Esophagus squamous epithelium (tissue), 5 donors: ENCODE measurements at regions not wholly inside any gene's neighbourhood (a gene's known extent, or its start where the extent isn't known, plus 50 kb on each side); places are given as distances from the start of the nearest gene placed in this dataset.

Experiments used
- DNase-seq: peaks from one replicate; lab custom pipeline; 2025; lab: John Stamatoyannopoulos, UW
- H3K27ac ChIP-seq, 4 donors: fragments of 200-600 bp; sonication (generic); one replicate each; pipeline ENCODE4 v1.5.1; 2016 to 2019; ENCODE audit warnings: mild to moderate bottlenecking in 1 of 4
- H3K27me3 ChIP-seq, 4 donors: fragments of 200-600 bp; sonication (generic); 1 replicate in 3 of 4; 2 replicates in 1 of 4; pipeline versions ENCODE4 v1.5.1 to v1.6.0; 2017 to 2021; ENCODE audit warnings: antibody characterized with exemption in 1 of 4
- H3K36me3 ChIP-seq, 3 donors: fragments of 200-600 bp; sonication (generic); one replicate each; pipeline ENCODE4 v1.5.1; 2016 to 2019
- H3K4me1 ChIP-seq, 3 donors: fragments of 200-600 bp; sonication (generic); one replicate each; pipeline ENCODE4 v1.5.1; 2017 to 2019
- H3K4me3 ChIP-seq, 4 donors: fragments of 200-600 bp; sonication (generic); 1 replicate in 3 of 4; 2 replicates in 1 of 4; pipeline ENCODE4 v1.5.1; 2016 to 2019; ENCODE audit warnings: mild to moderate bottlenecking in 2 of 4, moderate library complexity in 1 of 4
- H3K9me3 ChIP-seq, 3 donors: fragments of 200-600 bp; sonication (generic); one replicate each; pipeline ENCODE4 v1.5.1; 2016 to 2019
- POLR2A ChIP-seq, 4 donors: fragments of 450-650 bp; IDR thresholded peaks; one replicate each; pipeline ENCODE4 v1.6.1; 2017; ENCODE audit warnings: antibody characterized with exemption in 4 of 4, mild to moderate bottlenecking in 4 of 4, moderate library complexity in 3 of 4
- WGBS, 2 donors: methylation state at CpG; one replicate each; pipeline ENCODE4 v1.1.5; 2018; 5-methylcytosine and 5-hydroxymethylcytosine counted together
- intact Hi-C: fragments of 100-400 bp; cut with DNase I; formaldehyde crosslinking; loops from one replicate; pipeline ENCODE4 v1.15.0; 2022
- TF ChIP-seq, protein P1 (sequence below), 6 experiments: fragments of 450-650 bp in 4 of 6; fragments of 200-600 bp in 2 of 6; sonication (generic) in 2 of 6; IDR thresholded peaks; one replicate each; pipeline ENCODE4 v1.5.1; 2016 to 2019; ENCODE audit warnings: antibody characterized with exemption in 6 of 6, mild to moderate bottlenecking in 4 of 6, moderate library complexity in 4 of 6
- donor health status: DM: yes; HTN: yes; CAD: no.

DNA sequence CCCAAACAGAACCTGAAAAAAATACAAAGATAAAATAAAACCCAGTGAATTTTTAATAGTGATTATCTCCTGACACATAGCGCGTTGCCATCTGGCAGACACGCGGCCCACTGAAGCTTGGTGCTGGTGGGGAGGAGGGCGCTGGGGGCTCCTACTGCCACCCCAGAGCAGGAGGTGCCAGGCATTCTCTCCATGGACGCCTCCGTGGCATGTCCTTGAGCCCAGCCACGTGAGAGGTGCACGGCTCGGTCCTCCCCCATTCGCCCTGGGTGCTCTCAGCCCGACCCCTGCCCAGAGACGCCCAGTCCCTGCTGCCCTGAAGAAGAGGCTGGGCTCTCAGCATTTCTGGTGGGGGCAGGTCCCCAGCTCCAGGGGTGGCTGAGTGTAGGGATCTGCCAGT is 142.2 kb upstream of the GSE1 start:
- no peaks in the 10 kb centered on the region for H3K27me3 ChIP-seq
- WGBS, 2 donors = 86 to 94% methylated on average over 9 to 10 of the region's 13 CpGs
- intact Hi-C loops = no loop called here
- H3K4me1 ChIP-seq = peaks cover 3 to 38% (median 11%) of the 10 kb centered on the region in 3 donors
- H3K9me3 ChIP-seq = no peaks in the 10 kb centered on the region
- no peak overlapping the region for H3K4me3 ChIP-seq
- TF ChIP-seq POLR2A (IDR thresholded peaks at IDR 0.05) = no peak
- TF ChIP-seq, protein P1, sequence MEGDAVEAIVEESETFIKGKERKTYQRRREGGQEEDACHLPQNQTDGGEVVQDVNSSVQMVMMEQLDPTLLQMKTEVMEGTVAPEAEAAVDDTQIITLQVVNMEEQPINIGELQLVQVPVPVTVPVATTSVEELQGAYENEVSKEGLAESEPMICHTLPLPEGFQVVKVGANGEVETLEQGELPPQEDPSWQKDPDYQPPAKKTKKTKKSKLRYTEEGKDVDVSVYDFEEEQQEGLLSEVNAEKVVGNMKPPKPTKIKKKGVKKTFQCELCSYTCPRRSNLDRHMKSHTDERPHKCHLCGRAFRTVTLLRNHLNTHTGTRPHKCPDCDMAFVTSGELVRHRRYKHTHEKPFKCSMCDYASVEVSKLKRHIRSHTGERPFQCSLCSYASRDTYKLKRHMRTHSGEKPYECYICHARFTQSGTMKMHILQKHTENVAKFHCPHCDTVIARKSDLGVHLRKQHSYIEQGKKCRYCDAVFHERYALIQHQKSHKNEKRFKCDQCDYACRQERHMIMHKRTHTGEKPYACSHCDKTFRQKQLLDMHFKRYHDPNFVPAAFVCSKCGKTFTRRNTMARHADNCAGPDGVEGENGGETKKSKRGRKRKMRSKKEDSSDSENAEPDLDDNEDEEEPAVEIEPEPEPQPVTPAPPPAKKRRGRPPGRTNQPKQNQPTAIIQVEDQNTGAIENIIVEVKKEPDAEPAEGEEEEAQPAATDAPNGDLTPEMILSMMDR (IDR thresholded peaks at IDR 0.05) = no peak
- no peak for DNase-seq
- H3K27ac ChIP-seq = no peak overlapping the region
- H3K36me3 ChIP-seq = no peaks in the 10 kb centered on the region

DNA sequence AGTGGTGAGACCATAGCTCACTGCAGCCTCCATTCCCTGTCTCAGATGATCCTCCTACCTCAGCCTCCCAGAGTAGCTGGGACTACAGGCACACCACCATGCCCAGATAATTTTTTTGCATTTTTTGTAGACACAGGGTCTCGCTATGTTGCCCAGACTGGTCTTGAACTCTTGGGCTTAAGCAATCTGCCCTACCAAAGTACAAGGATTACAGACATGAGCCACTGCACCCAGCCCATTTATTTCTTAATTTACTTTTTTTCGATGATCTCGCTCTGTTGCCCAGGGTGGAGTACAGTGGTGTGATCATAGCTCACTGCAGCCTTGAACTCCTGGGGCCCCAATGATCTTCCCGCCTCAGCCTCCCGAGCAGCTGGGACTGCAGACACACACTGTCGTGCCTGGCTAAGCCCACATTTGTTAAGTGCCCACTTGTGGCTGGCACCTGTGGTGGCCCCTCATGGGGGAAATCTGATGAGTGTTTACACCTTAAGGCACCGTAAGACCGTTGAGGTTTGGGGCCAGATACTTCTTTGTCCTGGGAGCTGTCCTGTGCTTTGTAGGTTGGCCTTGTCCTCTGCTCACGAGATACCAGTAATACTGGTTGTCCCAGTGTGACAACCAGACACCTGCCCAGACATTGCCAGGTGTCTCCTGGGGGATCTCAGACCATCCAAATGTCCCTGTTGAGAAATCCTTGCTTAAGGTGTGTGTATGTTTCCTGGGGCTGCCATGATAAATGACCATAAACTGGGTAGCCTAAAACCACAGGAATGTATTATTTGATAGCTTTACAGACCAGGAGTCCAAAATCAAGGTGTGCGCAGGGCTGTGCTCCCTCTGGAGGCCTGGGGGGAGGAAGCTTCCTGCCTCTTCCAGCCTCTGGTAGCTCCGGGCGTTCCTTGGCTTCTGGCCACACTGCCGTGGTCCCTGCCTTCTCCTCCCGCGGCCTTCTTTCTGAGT is 141.4 kb upstream of the GSE1 start:
- intact Hi-C loops = no loop called here
- no peaks in the 10 kb centered on the region for H3K27me3 ChIP-seq
- no peak overlapping the region for H3K27ac ChIP-seq

DNA sequence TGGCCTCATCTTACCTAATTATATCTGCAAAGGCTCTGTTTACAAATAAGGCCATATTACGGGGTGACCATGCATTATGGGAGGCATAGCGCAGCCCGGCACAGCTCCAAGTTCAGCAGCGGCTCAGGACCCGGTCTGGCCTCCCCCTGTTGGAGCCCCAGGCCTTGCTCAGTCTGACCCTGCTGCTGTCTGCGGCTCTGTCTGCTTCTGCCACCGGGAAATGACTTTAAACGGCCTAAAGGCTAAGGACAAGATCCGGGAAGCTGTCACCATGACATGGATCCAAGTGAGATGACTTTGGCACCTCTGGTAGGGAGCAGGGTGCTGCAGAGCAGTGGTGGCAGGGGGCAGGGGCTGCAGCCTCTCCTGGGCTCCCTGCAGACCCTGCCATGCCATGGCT is 140.6 kb upstream of the GSE1 start:
- TF ChIP-seq, protein P1 (IDR thresholded peaks at IDR 0.05) = no peak
- H3K4me3 ChIP-seq = no peak overlapping the region
- 47 to 69% methylated on average over 3 to 6 of the region's 9 CpGs for WGBS, 2 donors
- no peaks in the 10 kb centered on the region for H3K27me3 ChIP-seq
- H3K9me3 ChIP-seq = no peaks in the 10 kb centered on the region
- no peak overlapping the region for H3K27ac ChIP-seq
- peaks cover 3 to 40% (median 11%) of the 10 kb centered on the region in 3 donors for H3K4me1 ChIP-seq
- H3K36me3 ChIP-seq = no peaks in the 10 kb centered on the region
- intact Hi-C loops = no loop called here
- DNase-seq = no peak

More for the DNA sequence above, 141.4 kb upstream of the GSE1 start:
- TF ChIP-seq, protein P1 (IDR thresholded peaks at IDR 0.05) = no peak
- 66 to 76% methylated on average over 14 of the region's 15 CpGs for WGBS, 2 donors
- no peaks in the 10 kb centered on the region for H3K36me3 ChIP-seq
- H3K4me1 ChIP-seq = peaks cover 3 to 40% (median 11%) of the 10 kb centered on the region in 3 donors
- H3K9me3 ChIP-seq = no peaks in the 10 kb centered on the region
- H3K4me3 ChIP-seq = no peak overlapping the region
- DNase-seq = no peak

DNA sequence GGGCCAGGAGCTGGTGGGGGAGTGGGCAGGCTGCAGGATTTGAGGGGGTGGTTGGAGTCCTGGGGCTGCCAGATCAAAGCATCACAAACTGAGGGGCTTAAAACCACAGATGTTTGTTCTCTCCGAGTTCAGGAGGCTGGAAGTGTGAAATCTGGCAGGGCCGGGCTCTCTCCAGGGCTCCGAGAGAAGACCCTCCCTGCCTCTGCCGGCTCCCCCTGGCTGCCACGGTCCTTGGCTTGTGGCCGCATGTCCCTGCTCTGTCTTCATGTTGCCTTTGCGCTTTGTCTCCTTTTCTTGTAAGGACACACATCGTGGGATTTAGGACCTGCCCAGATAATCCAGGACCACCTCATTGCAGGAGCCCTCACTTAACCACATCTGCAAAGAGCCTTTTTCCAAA is 139.8 kb upstream of the GSE1 start:
- peaks cover 3 to 40% (median 11%) of the 10 kb centered on the region in 3 donors for H3K4me1 ChIP-seq
- intact Hi-C loops = no loop called here
- no peak for DNase-seq
- no peak for TF ChIP-seq POLR2A (IDR thresholded peaks at IDR 0.05)
- H3K9me3 ChIP-seq = no peaks in the 10 kb centered on the region
- H3K4me3 ChIP-seq = no peak overlapping the region
- no peak overlapping the region for H3K27ac ChIP-seq
- H3K27me3 ChIP-seq = no peaks in the 10 kb centered on the region
- no peaks in the 10 kb centered on the region for H3K36me3 ChIP-seq
- WGBS, 2 donors = 73 to 81% methylated on average over 6 to 8 of the region's 8 CpGs

DNA sequence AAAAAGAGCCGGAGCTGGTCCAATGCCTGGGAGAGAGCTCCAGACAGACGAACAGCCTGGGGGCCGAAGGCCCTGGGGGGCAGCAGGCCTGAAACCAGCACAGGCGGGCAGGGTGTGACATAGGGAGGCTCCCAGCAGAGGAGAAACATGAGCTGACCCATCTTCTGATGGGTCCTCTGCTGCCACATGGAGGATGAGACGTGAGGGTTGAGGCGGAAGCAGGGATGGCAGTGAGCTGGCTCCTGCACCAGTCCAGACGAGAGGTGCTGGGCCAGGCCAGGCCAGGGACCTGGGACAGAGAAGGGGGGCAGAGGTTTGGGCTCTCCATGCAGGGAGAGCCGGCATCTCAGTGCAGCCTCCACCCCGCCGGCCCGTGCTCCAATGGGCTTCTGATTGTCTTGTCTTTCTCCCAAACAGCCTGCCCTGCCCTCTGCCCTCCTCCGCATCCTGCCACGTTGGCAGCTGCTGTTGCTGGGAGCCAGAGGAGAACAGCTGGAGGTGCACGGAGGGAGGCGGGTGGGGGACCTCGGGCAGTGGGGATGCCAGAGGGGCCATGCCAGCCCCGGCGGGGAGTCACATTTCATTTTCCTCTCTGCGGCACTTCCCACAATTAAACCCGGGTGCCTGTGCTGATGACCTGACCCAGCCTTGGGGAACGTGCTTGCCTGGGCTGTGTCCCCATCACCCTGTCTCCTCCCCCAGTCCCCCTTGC is 139.1 kb upstream of the GSE1 start:
- Histone ChIP-seq H3K27ac (no peak overlapping the region), H3K4me3 (no peak overlapping the region), H3K27me3 (no peaks in the 10 kb centered on the region), H3K9me3 (no peaks in the 10 kb centered on the region), H3K4me1 (peaks cover 3 to 40% (median 11%) of the 10 kb centered on the region in 3 donors), H3K36me3 (no peaks in the 10 kb centered on the region)
- intact Hi-C loops = no loop called here
- 45 to 50% methylated on average over 7 to 16 of the region's 21 CpGs for WGBS, 2 donors
- TF ChIP-seq POLR2A (IDR thresholded peaks at IDR 0.05) = no peak
- TF ChIP-seq, protein P1 (IDR thresholded peaks at IDR 0.05) = no peak
- DNase-seq = no peak
